H1 (cell line): ENCODE measurements at regions not wholly inside any gene's neighbourhood (a gene's known extent, or its start where the extent isn't known, plus 50 kb on each side); places are given as distances from the start of the nearest gene placed in this dataset.

Source experiments
- CTCF ChIA-PET: fragments of 300-600 bp; sonication (Branson Sonifier 250); formaldehyde crosslinking; loops from one replicate; lab custom pipeline; 2021; ENCODE audit not compliant: partially characterized antibody; lab: Charles Lee
- POLR2A ChIA-PET: fragments of 300-600 bp; sonication (Branson Sonifier 250); formaldehyde crosslinking; loops from one replicate; lab custom pipeline; 2021; ENCODE audit warnings: inconsistent platforms; ENCODE audit not compliant: partially characterized antibody; lab: Charles Lee
- DNase-seq, 2 experiments: peaks; one replicate each; pipeline versions ENCODE4 v3.0.0 to v3.0.0-alpha.2; 2010 to 2022; ENCODE audit warnings: low spot score in 2 of 2, low read depth in 1 of 2, mixed read lengths in 1 of 2
- FAIRE-seq: peaks from 2 replicates; lab custom pipeline; 2011; peaks lifted over from hg19 to GRCh38; lab: Jason Lieb, UNC
- H2AFZ ChIP-seq: 2 replicates; pipeline ENCODE4 v1.8.1; 2012; ENCODE audit warnings: low read length, inconsistent platforms
- H2AK5ac ChIP-seq: 2 replicates; pipeline ENCODE4 v1.6.1; 2013; ENCODE audit warnings: low read depth, low read length
- H2BK120ac ChIP-seq: replicated peaks from 2 replicates; pipeline ENCODE3; 2013; ENCODE audit warnings: low read depth, low read length, inconsistent platforms
- H2BK12ac ChIP-seq: 2 replicates; pipeline ENCODE4 v1.6.1; 2013; ENCODE audit warnings: low read depth, low read length
- H2BK15ac ChIP-seq: 2 replicates; pipeline ENCODE4 v1.6.1; 2013; ENCODE audit warnings: low read length
- H2BK20ac ChIP-seq: 2 replicates; pipeline ENCODE4 v1.6.1; 2013; ENCODE audit warnings: low read length
- H2BK5ac ChIP-seq: 2 replicates; pipeline ENCODE4 v1.6.1; 2013; ENCODE audit warnings: low read depth, low read length
- H3K14ac ChIP-seq: 2 replicates; pipeline ENCODE4 v1.6.1; 2013; ENCODE audit warnings: inconsistent platforms; ENCODE audit not compliant: insufficient read length
- H3K18ac ChIP-seq: 2 replicates; pipeline ENCODE4 v1.6.1; 2013; ENCODE audit warnings: low read length; ENCODE audit errors: extremely low read depth
- H3K23ac ChIP-seq: 2 replicates; pipeline ENCODE4 v1.6.1; 2013; ENCODE audit warnings: inconsistent platforms; ENCODE audit not compliant: insufficient read length
- H3K23me2 ChIP-seq: 2 replicates; pipeline ENCODE4 v1.6.1; 2013; ENCODE audit warnings: low read depth, low read length
- H3K27ac ChIP-seq: 2 replicates; pipeline ENCODE4 v1.6.1; 2011; ENCODE audit warnings: low read depth, low read length, inconsistent platforms
- H3K27me3 ChIP-seq, 4 experiments: replicated peaks in 1 of 4; 1 replicate in 1 of 4; 2 replicates in 3 of 4; pipeline versions ENCODE4 v1.6.1 to v1.8.1; 2011 to 2013; ENCODE audit warnings: low read length in 3 of 4, mild to moderate bottlenecking in 3 of 4, inconsistent platforms in 2 of 4, mixed read lengths in 2 of 4, moderate library complexity in 1 of 4; ENCODE audit not compliant: control insufficient read depth in 3 of 4, insufficient read depth in 3 of 4; ENCODE audit errors: extremely low read depth in 1 of 4
- H3K36me3 ChIP-seq, 4 experiments: 2 replicates each; pipeline versions ENCODE4 v1.6.1 to v1.8.1; 2011 to 2013; ENCODE audit warnings: mild to moderate bottlenecking in 4 of 4, low read length in 3 of 4, moderate library complexity in 2 of 4, control low read depth in 1 of 4, inconsistent platforms in 1 of 4; ENCODE audit not compliant: insufficient read depth in 4 of 4, control insufficient read depth in 2 of 4
- H3K4ac ChIP-seq: replicated peaks from 2 replicates; pipeline ENCODE3; 2013; ENCODE audit warnings: low read length, low read depth, mixed read lengths, inconsistent platforms; ENCODE audit not compliant: insufficient read length
- H3K4me1 ChIP-seq, 4 experiments: replicated peaks in 1 of 4; 1 replicate in 1 of 4; 2 replicates in 3 of 4; pipeline versions ENCODE4 v1.6.1 to v1.8.1; 2011 to 2013; ENCODE audit warnings: low read length in 3 of 4, inconsistent platforms in 2 of 4, mixed read lengths in 1 of 4; ENCODE audit not compliant: insufficient read depth in 4 of 4, control insufficient read depth in 3 of 4
- H3K4me2 ChIP-seq, 2 experiments: 2 replicates each; pipeline versions ENCODE4 v1.6.1 to v1.8.1; 2011 to 2013; ENCODE audit warnings: low read depth in 2 of 2, low read length in 2 of 2, control low read depth in 1 of 2, inconsistent platforms in 1 of 2, mild to moderate bottlenecking in 1 of 2; ENCODE audit not compliant: insufficient read depth in 1 of 2
- H3K4me3 ChIP-seq, 4 experiments: fragments of 200-600, 300-600 bp in 1 of 4; sonication (generic), shearing (Covaris generic), sonication (Bioruptor Twin) in 1 of 4; 2 replicates each; pipeline versions ENCODE4 v1.5.1 to v1.8.1; 2011 to 2016; ENCODE audit warnings: low read length in 4 of 4, low read depth in 3 of 4, control low read depth in 2 of 4, inconsistent platforms in 2 of 4, mild to moderate bottlenecking in 2 of 4, mixed read lengths in 1 of 4, moderate library complexity in 1 of 4; ENCODE audit not compliant: insufficient read depth in 2 of 4; ENCODE audit errors: extremely low read depth in 1 of 4
- H3K56ac ChIP-seq: replicated peaks from 2 replicates; pipeline ENCODE3; 2013; ENCODE audit warnings: low read depth, mild to moderate bottlenecking, mixed read lengths, low read length, inconsistent platforms; ENCODE audit not compliant: insufficient read length
- H3K79me1 ChIP-seq: 2 replicates; pipeline ENCODE4 v1.6.1; 2013; ENCODE audit warnings: low read depth, low read length, control low read depth
- H3K79me2 ChIP-seq, 2 experiments: 2 replicates each; pipeline versions ENCODE4 v1.6.1 to v1.8.1; 2012 to 2013; ENCODE audit warnings: low read length in 2 of 2, mild to moderate bottlenecking in 2 of 2, inconsistent platforms in 1 of 2; ENCODE audit not compliant: insufficient read depth in 2 of 2, control insufficient read depth in 1 of 2
- H3K9ac ChIP-seq, 4 experiments: replicated peaks in 1 of 4; 1 replicate in 1 of 4; 2 replicates in 3 of 4; pipeline versions ENCODE4 v1.6.1 to v1.8.1; 2011 to 2013; ENCODE audit warnings: low read depth in 3 of 4, low read length in 3 of 4, control low read depth in 2 of 4, mild to moderate bottlenecking in 2 of 4, moderate library complexity in 2 of 4, inconsistent platforms in 1 of 4; ENCODE audit errors: extremely low read depth in 1 of 4
- H3K9me3 ChIP-seq, 2 experiments: 2 replicates each; pipeline versions ENCODE4 v1.6.1 to v1.8.1; 2012 to 2013; ENCODE audit warnings: mild to moderate bottlenecking in 2 of 2, moderate library complexity in 2 of 2, control low read depth in 1 of 2, inconsistent platforms in 1 of 2, low read depth in 1 of 2, low read length in 1 of 2, mixed read lengths in 1 of 2; ENCODE audit not compliant: insufficient read depth in 2 of 2
- H4K20me1 ChIP-seq, 2 experiments: replicated peaks in 1 of 2; 2 replicates each; pipeline versions ENCODE3 to v1.8.1; 2011 to 2013; ENCODE audit warnings: inconsistent platforms in 2 of 2, low read length in 2 of 2, mild to moderate bottlenecking in 1 of 2; ENCODE audit not compliant: insufficient read depth in 2 of 2, control insufficient read depth in 1 of 2
- H4K5ac ChIP-seq: 2 replicates; pipeline ENCODE4 v1.6.1; 2013; ENCODE audit warnings: low read length, low read depth, mixed read lengths, inconsistent platforms; ENCODE audit not compliant: insufficient read length
- H4K8ac ChIP-seq: 2 replicates; pipeline ENCODE4 v1.8.0; 2013; ENCODE audit warnings: mild to moderate bottlenecking, moderate library complexity, low read length, inconsistent platforms; ENCODE audit not compliant: insufficient read depth; ENCODE audit errors: extremely low read depth
- H4K91ac ChIP-seq: replicated peaks from 2 replicates; pipeline ENCODE3; 2013; ENCODE audit warnings: low read length, mixed read lengths, inconsistent platforms; ENCODE audit not compliant: insufficient read length
- ATF3 ChIP-seq: IDR thresholded peaks from 2 replicates; pipeline ENCODE4 v1.6.1; 2011; ENCODE audit warnings: low read depth, mild to moderate bottlenecking, low read length; ENCODE audit not compliant: insufficient read depth
- CEBPB ChIP-seq: IDR thresholded peaks from 2 replicates; pipeline ENCODE4 v1.6.1; 2012; ENCODE audit warnings: low read depth, low read length
- EGR1 ChIP-seq: IDR thresholded peaks from 2 replicates; pipeline ENCODE4 v1.6.1; 2011; ENCODE audit warnings: low read depth, low read length, borderline replicate concordance
- GTF2F1 ChIP-seq: IDR thresholded peaks from 2 replicates; pipeline ENCODE4 v1.6.1; 2012; ENCODE audit warnings: low read depth, low read length, improper control_type of control experiment, borderline replicate concordance
- HDAC6 ChIP-seq: IDR thresholded peaks from one replicate; pipeline ENCODE4 v1.7.1; 2012; ENCODE audit warnings: low read depth, mild to moderate bottlenecking, inconsistent platforms, low read length, moderate library complexity
- JUND ChIP-seq: IDR thresholded peaks from 2 replicates; pipeline ENCODE4 v1.6.1; 2011; ENCODE audit warnings: mild to moderate bottlenecking, improper control_type of control experiment, low read length
- KDM5A ChIP-seq: fragments of 200-600 bp; IDR thresholded peaks from 2 replicates; pipeline ENCODE4 v1.7.1; 2012; ENCODE audit warnings: mild to moderate bottlenecking, low read length, inconsistent platforms, mixed read lengths
- POLR2AphosphoS5 ChIP-seq: IDR thresholded peaks from 2 replicates; pipeline ENCODE4 v1.6.1; 2011; ENCODE audit warnings: low read depth, low read length
- RNF2 ChIP-seq: fragments of 200-900, 300-1000 bp; sonication (generic); IDR thresholded peaks from 2 replicates; pipeline ENCODE4 v1.7.1; 2016; ENCODE audit warnings: borderline replicate concordance, low read depth, mild to moderate bottlenecking, antibody characterized with exemption, low read length; ENCODE audit not compliant: poor library complexity, severe bottlenecking; ENCODE audit errors: missing control alignments
- SAP30 ChIP-seq: fragments of 300-600 bp; sonication (generic); IDR thresholded peaks from 2 replicates; pipeline ENCODE4 v1.7.1; 2012; ENCODE audit warnings: low read length, moderate library complexity, mild to moderate bottlenecking, inconsistent platforms; ENCODE audit not compliant: insufficient read depth, insufficient replicate concordance
- SIN3A ChIP-seq, 2 experiments: IDR thresholded peaks in 1 of 2; conservative IDR thresholded peaks in 1 of 2; 2 replicates each; pipeline ENCODE4 v1.6.1; 2011 to 2012; ENCODE audit warnings: low read length in 2 of 2, improper control_type of control experiment in 1 of 2, low read depth in 1 of 2, mild to moderate bottlenecking in 1 of 2
- SUZ12 ChIP-seq: fragments of 200-600 bp; sonication (generic); IDR thresholded peaks from 2 replicates; pipeline ENCODE4 v1.6.1; 2012; ENCODE audit warnings: mild to moderate bottlenecking, inconsistent platforms, low read length, moderate library complexity, mixed read lengths
- TAF1 ChIP-seq: IDR thresholded peaks from 2 replicates; pipeline ENCODE4 v1.6.1; 2011; ENCODE audit warnings: mild to moderate bottlenecking, low read depth, low read length
- TAF7 ChIP-seq: optimal IDR thresholded peaks from 2 replicates; pipeline ENCODE3; 2011; ENCODE audit warnings: low read depth, mild to moderate bottlenecking, inconsistent platforms, low read length, moderate library complexity, borderline replicate concordance
- WGBS, 2 experiments: shearing (Covaris generic) in 1 of 2; methylation state at CpG; one replicate each; pipeline versions ENCODE4 v1.1.6 to v1.1.7; 2013 to 2015; ENCODE audit warnings: low lambda C conversion rate in 2 of 2, mixed read lengths in 2 of 2, inconsistent platforms in 1 of 2, low coverage in 1 of 2, missing lambda C conversion rate in 1 of 2; ENCODE audit not compliant: insufficient replicate concordance in 2 of 2, insufficient coverage in 1 of 2, insufficient read length in 1 of 2; ENCODE audit errors: extremely low coverage in 1 of 2, missing lambda C conversion rate in 1 of 2; 5-methylcytosine and 5-hydroxymethylcytosine counted together

DNA sequence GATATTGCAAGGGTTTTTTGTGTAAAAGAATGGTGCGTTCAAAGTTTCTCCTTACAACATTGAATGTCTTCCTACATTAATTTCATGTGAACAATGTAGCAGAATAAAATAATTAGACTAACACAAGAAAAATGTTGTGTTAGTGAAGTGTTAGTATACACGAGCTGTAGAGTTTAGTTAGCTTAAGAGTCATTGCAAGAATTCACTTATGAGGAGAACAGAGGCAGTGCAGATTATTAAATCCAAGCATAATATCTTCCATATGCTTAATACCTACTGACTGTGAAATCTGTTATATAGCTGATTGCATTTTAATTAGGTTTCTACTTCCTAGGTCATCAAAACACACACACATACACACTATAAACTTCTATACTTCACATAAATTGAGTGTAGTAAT lies 959.0 kb downstream of the FAT4 start:
- Histone ChIP-seq H4K91ac (no peak overlapping the region), H3K23me2 (no peaks in the 10 kb centered on the region), H4K20me1 (no peaks in the 10 kb centered on the region), H3K23ac (no peak overlapping the region), H4K5ac (no peak overlapping the region), H3K4me3 (no peak overlapping the region), H3K56ac (no peak overlapping the region), H3K27ac (no peak overlapping the region), H3K9me3 (no peaks in the 10 kb centered on the region), H2BK120ac (no peak overlapping the region), H3K36me3 (no peaks in the 10 kb centered on the region), H3K9ac (no peak overlapping the region), H4K8ac (no peak overlapping the region), H3K27me3 (no peaks in the 10 kb centered on the region), H3K18ac (no peak overlapping the region), H2AFZ (no peak overlapping the region), H2BK15ac (no peak overlapping the region), H3K4me2 (no peak overlapping the region), H3K4me1 (no peaks in the 10 kb centered on the region), H2BK5ac (no peak overlapping the region), H2BK12ac (no peak overlapping the region), H3K79me1 (no peaks in the 10 kb centered on the region), H2AK5ac (no peak overlapping the region), H3K79me2 (no peaks in the 10 kb centered on the region), H3K4ac (no peak overlapping the region), H3K14ac (no peak overlapping the region), H2BK20ac (no peak overlapping the region)
- FAIRE-seq (no peak), DNase-seq (no peak)
- 93% methylated on average over 2 of the region's 2 CpGs; no CpG with 5 or more reads in 1 of the 2 experiments for WGBS, 2 experiments
- ChIA-PET CTCF (no interaction called here), POLR2A (no interaction called here)
- no peak for TF ChIP-seq KDM5A
- TF ChIP-seq CEBPB: no peak
- no peak for TF ChIP-seq TAF7
- no peak for TF ChIP-seq SUZ12
- no peak for TF ChIP-seq GTF2F1
- no peak for TF ChIP-seq ATF3
- TF ChIP-seq JUND: no peak
- TF ChIP-seq SIN3A (conservative IDR thresholded peaks at IDR 0.05 in 1 of 2, IDR thresholded peaks at IDR 0.05 in 1 of 2; ENCODE audit: low read depth in 1 of 2, low read length in 2 of 2): no peak
- TF ChIP-seq POLR2AphosphoS5: no peak
- no peak for TF ChIP-seq HDAC6
- no peak for TF ChIP-seq RNF2
- TF ChIP-seq TAF1: no peak
- TF ChIP-seq SAP30: no peak
- TF ChIP-seq EGR1: no peak
